Limb (tissue), 2 donors: ENCODE measurements at regions not wholly inside any gene's neighbourhood (a gene's known extent, or its start where the extent isn't known, plus 50 kb on each side); places are given as distances from the start of the nearest gene placed in this dataset.

Source experiments
- DNase-seq, 2 donors: peaks; one replicate each; pipeline ENCODE4 v3.0.0-alpha.2; 2016; ENCODE audit errors: extremely low spot score in 2 of 2

DNA sequence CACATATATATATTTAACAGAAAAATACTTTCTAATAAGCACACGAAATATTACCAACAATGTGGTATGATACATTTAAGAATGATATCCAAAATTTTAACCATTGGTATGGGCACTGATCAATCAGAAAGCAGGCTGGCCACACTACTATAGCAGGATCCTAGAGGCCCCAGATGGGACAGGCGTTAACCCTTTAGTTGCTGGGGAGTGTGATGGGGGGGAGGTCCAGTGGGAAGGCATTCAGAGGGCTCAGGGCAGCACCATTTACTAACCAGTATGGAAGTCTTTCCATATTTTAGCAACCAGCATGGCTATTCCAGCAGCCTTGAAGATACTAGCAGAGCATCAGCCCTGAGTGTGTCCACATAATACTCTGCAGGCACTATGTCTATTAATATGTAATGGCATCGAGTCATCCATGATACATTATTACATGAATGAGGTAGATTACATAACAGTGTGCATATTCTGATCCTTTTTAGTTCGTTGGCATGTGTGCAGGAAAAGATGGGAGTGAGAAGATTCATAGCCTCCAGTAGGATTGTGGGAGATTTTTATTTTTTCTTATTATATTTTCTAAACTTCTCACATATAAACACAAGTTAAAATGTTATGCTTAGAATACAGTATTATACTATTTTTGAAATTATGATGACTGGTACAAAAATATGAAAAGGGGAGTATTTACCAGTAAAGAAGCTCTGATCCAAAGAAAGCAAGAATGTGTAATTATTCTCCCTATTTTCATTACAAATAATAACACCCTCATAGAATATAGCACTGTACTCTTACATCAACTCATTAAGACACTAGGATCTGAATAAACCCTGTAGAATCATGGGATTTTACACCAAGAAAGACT, 78.9 kb downstream of the FAM217A start:
- DNase-seq: no peak

- DNase-seq: no peak
Observed at GRCh38 chr6:4004249-4004648, 74.7 kb downstream of the FAM217A start.

DNA sequence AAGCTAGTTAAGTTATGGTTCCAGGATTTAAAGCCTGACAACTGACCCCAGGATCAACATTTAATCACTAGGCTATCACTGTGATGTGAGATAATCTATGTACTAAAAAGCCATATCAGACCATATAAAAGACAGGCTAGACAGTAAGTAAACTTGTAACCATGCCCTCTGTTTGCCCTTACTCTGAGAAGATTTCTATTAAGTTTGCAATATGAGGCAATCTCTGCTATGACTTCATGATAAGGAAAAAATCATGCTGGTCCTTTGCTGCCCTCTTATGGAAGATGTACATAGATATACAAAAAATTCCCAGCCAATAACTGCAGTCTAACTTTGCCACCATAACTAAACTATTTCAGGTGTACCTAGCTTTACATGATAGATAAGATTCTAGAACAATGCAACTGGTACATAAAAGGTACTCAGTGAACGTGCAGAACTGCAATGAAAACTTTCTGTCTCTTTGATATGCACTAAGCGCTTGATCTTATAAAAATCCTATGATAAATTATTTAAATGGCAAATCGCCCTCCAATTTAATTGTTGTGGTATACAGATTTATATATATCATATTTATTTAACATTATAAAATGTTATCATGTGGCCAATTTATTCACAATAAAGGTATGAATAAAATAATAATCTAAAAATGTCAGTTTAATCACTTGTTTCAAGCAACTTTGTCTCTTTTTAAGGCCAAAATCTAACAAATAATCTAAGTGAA, 70.5 kb downstream of the FAM217A start:
- DNase-seq: peak in 1 of 2 donors; percentile 82

DNA sequence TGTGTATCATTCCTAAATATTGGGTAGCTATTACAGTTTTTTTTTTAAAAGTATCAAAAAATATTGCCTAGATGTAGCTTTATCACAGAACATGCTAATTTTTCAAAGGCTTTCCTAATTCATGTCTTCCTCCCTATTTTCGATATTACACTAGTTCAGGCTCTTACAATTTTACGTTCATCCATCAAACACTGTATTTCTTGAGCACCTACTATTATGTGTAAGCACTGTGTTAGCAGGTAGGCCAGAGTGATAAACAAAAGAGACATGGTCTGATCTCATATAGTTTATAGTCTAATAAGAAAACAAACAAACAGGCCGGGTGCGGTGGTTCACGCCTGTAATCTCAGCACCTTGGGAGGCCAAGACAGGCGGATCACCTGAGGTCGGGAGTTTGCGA, 69.5 kb downstream of the FAM217A start:
- DNase-seq: no peak

DNA sequence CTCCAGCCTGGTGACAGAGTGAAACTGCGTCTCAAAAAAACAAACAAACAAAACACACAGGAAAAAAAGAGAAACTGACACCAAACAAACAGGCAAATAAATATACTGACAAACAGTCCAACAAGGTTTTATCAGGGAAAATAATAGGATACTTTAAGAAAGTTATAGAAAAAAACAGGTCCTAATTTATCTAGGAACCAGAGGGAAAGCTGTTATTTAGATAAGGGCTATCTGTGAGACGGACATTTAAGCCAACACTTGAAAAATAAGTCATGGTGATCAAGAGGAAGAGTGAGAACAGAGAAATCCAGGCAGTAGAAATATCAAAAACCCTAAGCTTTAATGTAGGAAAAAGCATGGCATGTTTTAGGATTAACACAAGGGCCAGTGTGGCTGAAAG, 68.9 kb downstream of the FAM217A start:
- DNase-seq: no peak

DNA sequence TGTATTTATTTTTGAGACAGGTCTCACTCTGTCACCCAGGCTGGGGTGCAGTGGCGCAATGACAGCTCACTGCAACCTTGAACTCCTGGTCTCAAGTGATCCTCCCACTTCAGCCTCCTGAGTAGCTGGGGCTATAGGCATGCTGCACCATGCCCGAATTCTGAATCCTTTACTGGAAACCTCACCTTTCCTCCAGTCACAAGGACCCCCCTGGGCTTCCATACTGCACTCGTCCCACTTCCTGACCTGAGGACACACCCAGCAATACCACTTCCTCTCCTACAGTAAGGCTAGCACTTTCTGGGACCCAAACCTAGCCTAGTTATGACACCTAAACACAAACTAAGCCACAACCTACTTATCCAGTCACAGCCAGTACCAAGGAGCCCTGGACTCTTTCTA, 68.2 kb downstream of the FAM217A start:
- no peak for DNase-seq

- DNase-seq: no peak
Observed at GRCh38 chr6:4012826-4013225, 66.1 kb downstream of the FAM217A start.

- no peak for DNase-seq
Observed at GRCh38 chr6:4017058-4017739, 61.7 kb downstream of the FAM217A start.

DNA sequence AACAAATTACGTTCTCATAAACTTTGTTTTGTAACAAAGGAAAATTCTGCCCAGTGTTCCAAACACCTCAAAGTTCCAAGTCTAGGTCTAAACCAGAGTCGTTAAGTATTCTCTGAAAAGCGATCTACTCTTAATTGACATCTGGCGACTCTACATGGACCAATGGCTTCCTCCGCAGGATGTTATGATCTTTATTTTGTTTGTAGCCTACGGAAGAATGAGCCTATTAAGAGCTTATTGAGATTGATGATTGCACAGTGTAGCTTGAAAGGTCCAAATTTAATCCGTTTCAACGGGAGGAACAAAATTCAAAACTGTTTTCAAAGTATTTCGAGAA, 61.1 kb downstream of the FAM217A start:
- DNase-seq: peak in 1 of 2 donors; percentile 41

GRCh38 chr6:4018171-4018923, 60.6 kb downstream of the FAM217A start:
- DNase-seq: peak; percentile 95 to 96
